Loucy (cell line): ENCODE measurements at regions not wholly inside any gene's neighbourhood (a gene's known extent, or its start where the extent isn't known, plus 50 kb on each side); places are given as distances from the start of the nearest gene placed in this dataset.

Experiments used
- H2AFZ ChIP-seq: fragments of 200-600 bp; sonication (generic); 2 replicates; pipeline ENCODE4 v1.6.0; 2016; ENCODE audit warnings: antibody characterized with exemption, mild to moderate bottlenecking, low read length, moderate library complexity
- H3F3A ChIP-seq: fragments of 200-600 bp; 2 replicates; pipeline ENCODE4 v1.6.0; 2016; ENCODE audit warnings: antibody characterized with exemption, low read depth, mild to moderate bottlenecking
- H3K27me3 ChIP-seq: fragments of 200-600 bp; sonication (generic); 2 replicates; pipeline ENCODE4 v1.6.1; 2014; ENCODE audit warnings: low read length, mild to moderate bottlenecking; ENCODE audit not compliant: insufficient read depth, poor library complexity, severe bottlenecking
- H3K36me3 ChIP-seq: fragments of 200-600 bp; sonication (generic); 2 replicates; pipeline ENCODE4 v1.6.1; 2016; ENCODE audit warnings: low read length; ENCODE audit not compliant: insufficient read depth
- H3K4me1 ChIP-seq: fragments of 200-600 bp; sonication (generic); 2 replicates; pipeline ENCODE4 v1.5.1; 2014; ENCODE audit warnings: low read length, mild to moderate bottlenecking; ENCODE audit not compliant: insufficient read depth, poor library complexity, severe bottlenecking
- H3K4me2 ChIP-seq: fragments of 200-600 bp; sonication (generic); 2 replicates; pipeline ENCODE4 v1.6.0; 2014; ENCODE audit warnings: antibody characterized with exemption, low read length, low read depth, mild to moderate bottlenecking; ENCODE audit not compliant: poor library complexity, severe bottlenecking
- H3K4me3 ChIP-seq: fragments of 200-600 bp; sonication (generic); 2 replicates; pipeline ENCODE4 v1.5.1; 2014; ENCODE audit warnings: low read length, mild to moderate bottlenecking, mixed read lengths; ENCODE audit not compliant: poor library complexity, severe bottlenecking
- H3K79me2 ChIP-seq: fragments of 200-600 bp; sonication (generic); 2 replicates; pipeline ENCODE4 v1.6.1; 2014; ENCODE audit warnings: low read length; ENCODE audit not compliant: insufficient read depth
- H3K9ac ChIP-seq: fragments of 200-600 bp; sonication (generic); 2 replicates; pipeline ENCODE4 v1.6.0; 2014; ENCODE audit warnings: mild to moderate bottlenecking, low read depth, low read length, moderate library complexity; ENCODE audit not compliant: poor library complexity, severe bottlenecking
- H3K9me2 ChIP-seq: fragments of 200-600 bp; sonication (generic); replicated peaks from 2 replicates; pipeline ENCODE4 v1.6.1; 2016; ENCODE audit warnings: low read depth, low read length, mixed read lengths
- H3K9me3 ChIP-seq: fragments of 200-600 bp; sonication (generic); 2 replicates; pipeline ENCODE4 v1.6.1; 2014; ENCODE audit warnings: mild to moderate bottlenecking, antibody characterized with exemption, low read length, low read depth; ENCODE audit not compliant: insufficient read depth
- H4K20me1 ChIP-seq: fragments of 200-600 bp; sonication (generic); 2 replicates; pipeline ENCODE4 v1.6.0; 2014; ENCODE audit warnings: antibody characterized with exemption, low read length, mild to moderate bottlenecking; ENCODE audit not compliant: insufficient read depth, poor library complexity, severe bottlenecking
- EZH2phosphoT487 ChIP-seq: fragments of 200-600 bp; IDR thresholded peaks from 2 replicates; pipeline ENCODE4 v1.6.1; 2018; ENCODE audit warnings: antibody characterized with exemption, mild to moderate bottlenecking, moderate library complexity, borderline replicate concordance
- TF ChIP-seq, protein P1 (sequence below): fragments of 200-600 bp; sonication (generic); conservative IDR thresholded peaks from 2 replicates; pipeline ENCODE4 v1.5.1; 2014; ENCODE audit warnings: mild to moderate bottlenecking, antibody characterized with exemption, low read length

DNA sequence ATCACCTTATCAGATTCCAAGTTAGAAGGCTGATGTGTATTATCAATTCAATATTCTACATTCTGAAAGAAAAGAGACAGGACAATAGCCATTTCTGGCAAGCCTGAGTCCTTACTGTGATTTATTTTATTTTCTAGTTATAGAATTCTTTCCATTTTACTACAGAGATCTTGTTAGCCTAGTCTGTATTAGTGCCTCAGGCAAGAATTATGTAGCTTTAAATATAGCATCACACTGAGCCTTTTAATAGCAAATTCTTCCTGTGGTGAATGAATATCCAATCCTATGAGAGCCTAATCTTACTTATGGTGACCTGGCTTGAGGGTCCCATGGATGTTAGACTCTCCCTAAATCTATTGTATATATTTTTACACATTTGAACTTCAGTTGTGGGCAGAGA, 732.8 kb upstream of the CITED2 start:
- H4K20me1 ChIP-seq, result no peaks in the 10 kb centered on the region
- no peaks in the 10 kb centered on the region for H3K27me3 ChIP-seq
- no peak for TF ChIP-seq EZH2phosphoT487
- TF ChIP-seq, protein P1, sequence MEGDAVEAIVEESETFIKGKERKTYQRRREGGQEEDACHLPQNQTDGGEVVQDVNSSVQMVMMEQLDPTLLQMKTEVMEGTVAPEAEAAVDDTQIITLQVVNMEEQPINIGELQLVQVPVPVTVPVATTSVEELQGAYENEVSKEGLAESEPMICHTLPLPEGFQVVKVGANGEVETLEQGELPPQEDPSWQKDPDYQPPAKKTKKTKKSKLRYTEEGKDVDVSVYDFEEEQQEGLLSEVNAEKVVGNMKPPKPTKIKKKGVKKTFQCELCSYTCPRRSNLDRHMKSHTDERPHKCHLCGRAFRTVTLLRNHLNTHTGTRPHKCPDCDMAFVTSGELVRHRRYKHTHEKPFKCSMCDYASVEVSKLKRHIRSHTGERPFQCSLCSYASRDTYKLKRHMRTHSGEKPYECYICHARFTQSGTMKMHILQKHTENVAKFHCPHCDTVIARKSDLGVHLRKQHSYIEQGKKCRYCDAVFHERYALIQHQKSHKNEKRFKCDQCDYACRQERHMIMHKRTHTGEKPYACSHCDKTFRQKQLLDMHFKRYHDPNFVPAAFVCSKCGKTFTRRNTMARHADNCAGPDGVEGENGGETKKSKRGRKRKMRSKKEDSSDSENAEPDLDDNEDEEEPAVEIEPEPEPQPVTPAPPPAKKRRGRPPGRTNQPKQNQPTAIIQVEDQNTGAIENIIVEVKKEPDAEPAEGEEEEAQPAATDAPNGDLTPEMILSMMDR, result no peak
- H3K79me2 ChIP-seq, result no peaks in the 10 kb centered on the region
- no peak overlapping the region for H3K9ac ChIP-seq
- H3K4me1 ChIP-seq, result no peaks in the 10 kb centered on the region
- H3K9me3 ChIP-seq, result no peaks in the 10 kb centered on the region
- H3K4me3 ChIP-seq, result no peak overlapping the region
- H3K4me2 ChIP-seq, result no peak overlapping the region
- H3K9me2 ChIP-seq, result no peaks in the 10 kb centered on the region
- H2AFZ ChIP-seq, result no peak overlapping the region
- H3K36me3 ChIP-seq, result no peaks in the 10 kb centered on the region
- H3F3A ChIP-seq, result no peaks in the 10 kb centered on the region

DNA sequence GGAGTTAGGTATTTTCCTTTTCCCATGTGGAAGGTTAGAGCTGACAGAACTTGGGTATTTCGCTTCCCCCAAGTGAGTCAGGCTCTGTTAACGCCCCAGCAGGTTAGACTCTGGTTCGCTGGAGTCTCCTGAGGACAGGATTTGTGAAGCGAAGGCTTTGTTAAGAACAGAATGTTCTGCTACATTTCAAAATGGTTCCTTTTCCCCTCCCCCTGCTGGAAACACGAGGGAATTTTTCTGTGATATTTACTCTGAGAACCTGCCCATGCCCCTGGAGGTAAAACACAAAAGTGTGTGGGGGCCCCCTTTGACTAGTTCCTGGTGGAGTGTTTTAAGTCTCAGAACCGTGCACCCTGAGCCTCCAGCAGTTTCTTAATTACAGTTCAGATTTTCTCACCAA, 731.4 kb upstream of the CITED2 start:
- Histone ChIP-seq H3F3A (no peaks in the 10 kb centered on the region), H4K20me1 (no peaks in the 10 kb centered on the region), H2AFZ (peak overlapping the region; percentile 60; the same call in 1 of the 2 replicates), H3K9me3 (no peaks in the 10 kb centered on the region), H3K4me1 (no peaks in the 10 kb centered on the region), H3K9ac (no peak overlapping the region), H3K4me3 (no peak overlapping the region), H3K4me2 (no peak overlapping the region), H3K36me3 (no peaks in the 10 kb centered on the region), H3K79me2 (no peaks in the 10 kb centered on the region), H3K27me3 (no peaks in the 10 kb centered on the region), H3K9me2 (no peaks in the 10 kb centered on the region)
- TF ChIP-seq, protein P1, result peak; percentile 31; the same call in 1 of the 2 replicates
- no peak for TF ChIP-seq EZH2phosphoT487

DNA sequence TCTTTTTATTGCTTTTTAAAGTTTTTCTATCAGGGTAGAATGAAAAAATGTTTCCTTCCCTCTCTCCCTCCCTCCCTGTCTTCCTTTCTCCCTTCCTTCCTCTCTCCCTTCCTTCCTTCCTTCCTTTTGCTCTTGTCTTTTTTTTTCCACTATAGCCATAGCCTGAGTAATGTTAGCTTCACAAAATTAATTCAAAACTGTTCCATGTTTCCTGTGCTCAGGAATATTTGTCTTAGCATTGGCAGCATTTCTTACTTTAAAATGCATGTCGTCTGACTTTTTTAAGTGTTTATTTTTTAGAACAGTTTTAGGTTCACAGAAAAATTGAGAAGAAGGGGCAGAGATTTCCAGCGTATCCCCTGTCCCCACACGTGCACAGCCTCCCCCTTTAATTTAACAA, 730.8 kb upstream of the CITED2 start:
- Histone ChIP-seq H3K79me2 (no peaks in the 10 kb centered on the region), H4K20me1 (no peaks in the 10 kb centered on the region), H3K9me2 (no peaks in the 10 kb centered on the region), H3K4me3 (no peak overlapping the region), H3K9ac (no peak overlapping the region), H3K27me3 (no peaks in the 10 kb centered on the region), H3K4me2 (no peak overlapping the region), H3K9me3 (no peaks in the 10 kb centered on the region), H2AFZ (0 out of 2 replicates have a peak overlapping the region, but pooled peaks have one; percentile 60), H3K4me1 (no peaks in the 10 kb centered on the region), H3F3A (no peaks in the 10 kb centered on the region), H3K36me3 (no peaks in the 10 kb centered on the region)
- TF ChIP-seq, protein P1, result no peak
- no peak for TF ChIP-seq EZH2phosphoT487
